ENCODE measurements at regions not wholly inside any gene's neighbourhood (a gene's known extent, or its start where the extent isn't known, plus 50 kb on each side); places are given as distances from the start of the nearest gene placed in this dataset.

- Histone ChIP-seq H2AK5ac (ENCODE audit: low read depth, low read length) (no peak overlapping the region), H3K9me3 (ENCODE audit: insufficient read depth in 2 of 2, low read depth in 1 of 2, low read length in 1 of 2) (peaks cover 0 to 4% of the 10 kb centered on the region in 2 experiments; a peak in 1 of 4 replicates), H2BK12ac (ENCODE audit: low read depth, low read length) (no peak overlapping the region), H3K27ac (ENCODE audit: low read depth, low read length) (no peak overlapping the region), H3K23me2 (ENCODE audit: low read depth, low read length) (no peaks in the 10 kb centered on the region), H4K5ac (ENCODE audit: insufficient read length, low read depth, low read length) (no peak overlapping the region), H2BK120ac (replicated peaks; ENCODE audit: low read depth, low read length) (no peak overlapping the region), H3K27me3 (replicated peaks in 1 of 4; ENCODE audit: control insufficient read depth in 3 of 4, extremely low read depth in 1 of 4, insufficient read depth in 3 of 4, low read length in 3 of 4) (no peaks in the 10 kb centered on the region), H3K4ac (replicated peaks; ENCODE audit: insufficient read length, low read depth, low read length) (no peak overlapping the region), H3K14ac (ENCODE audit: insufficient read length) (no peak overlapping the region), H4K8ac (ENCODE audit: extremely low read depth, insufficient read depth, low read length) (0 out of 2 replicates have a peak overlapping the region, but pooled peaks have one; percentile 68), H3K9ac (replicated peaks in 1 of 4; ENCODE audit: extremely low read depth in 1 of 4, low read depth in 3 of 4, low read length in 3 of 4) (no peak overlapping the region), H2BK20ac (ENCODE audit: low read length) (no peak overlapping the region), H3K79me1 (ENCODE audit: low read depth, low read length) (no peaks in the 10 kb centered on the region), H2BK15ac (ENCODE audit: low read length) (no peak overlapping the region), H3K18ac (ENCODE audit: extremely low read depth, low read length) (no peak overlapping the region), H3K4me3 (ENCODE audit: extremely low read depth in 1 of 4, insufficient read depth in 2 of 4, low read depth in 3 of 4, low read length in 4 of 4) (no peak overlapping the region), H4K20me1 (replicated peaks in 1 of 2; ENCODE audit: control insufficient read depth in 1 of 2, insufficient read depth in 2 of 2, low read length in 2 of 2) (no peaks in the 10 kb centered on the region), H3K4me2 (ENCODE audit: insufficient read depth in 1 of 2, low read depth in 2 of 2, low read length in 2 of 2) (no peak overlapping the region), H3K56ac (replicated peaks; ENCODE audit: insufficient read length, low read depth, low read length) (no peak overlapping the region), H3K79me2 (ENCODE audit: control insufficient read depth in 1 of 2, insufficient read depth in 2 of 2, low read length in 2 of 2) (no peaks in the 10 kb centered on the region), H4K91ac (replicated peaks; ENCODE audit: insufficient read length, low read length) (no peak overlapping the region), H2BK5ac (ENCODE audit: low read depth, low read length) (no peak overlapping the region), H3K36me3 (ENCODE audit: control insufficient read depth in 2 of 4, insufficient read depth in 4 of 4, low read length in 3 of 4) (no peaks in the 10 kb centered on the region), H3K4me1 (replicated peaks in 1 of 4; ENCODE audit: control insufficient read depth in 3 of 4, insufficient read depth in 4 of 4, low read length in 3 of 4) (no peaks in the 10 kb centered on the region), H2AFZ (ENCODE audit: low read length) (no peak overlapping the region), H3K23ac (ENCODE audit: insufficient read length) (no peak overlapping the region)
- WGBS, 2 experiments (ENCODE audit: extremely low coverage in 1 of 2, insufficient coverage in 1 of 2, insufficient read length in 1 of 2, insufficient replicate concordance in 2 of 2, low coverage in 1 of 2, low lambda C conversion rate in 2 of 2, missing lambda C conversion rate in 1 of 2) = 92% methylated on average over 4 of the region's 6 CpGs; no CpG with 5 or more reads in 1 of the 2 experiments
- DNase-seq (ENCODE audit: low read depth in 1 of 2, low spot score in 2 of 2) (no peak), FAIRE-seq (no peak)
- TF ChIP-seq ZNF274 (IDR thresholded peaks at IDR 0.05; ENCODE audit: borderline replicate concordance, extremely low read depth, low read length) (no peak), YY1 (IDR thresholded peaks at IDR 0.05; ENCODE audit: low read depth, low read length) (no peak), ASH2L (IDR thresholded peaks at IDR 0.05; ENCODE audit: low read length) (no peak), RBBP5 (IDR thresholded peaks at IDR 0.05; ENCODE audit: borderline replicate concordance, low read depth, low read length) (no peak), TEAD4 (IDR thresholded peaks at IDR 0.05; ENCODE audit: low read depth, low read length) (no peak), CTBP2 (IDR thresholded peaks at IDR 0.05; ENCODE audit: borderline replicate concordance, insufficient read depth, insufficient read length, low read length) (no peak), POU5F1 (IDR thresholded peaks at IDR 0.05; ENCODE audit: low read depth, low read length) (no peak), JUND (IDR thresholded peaks at IDR 0.05; ENCODE audit: low read length) (no peak)
- ChIA-PET CTCF (ENCODE audit: partially characterized antibody) (interaction anchor here (0.6 to 2.5 kb wide), 6 partner anchors 11 to 236 kb away, joined by 3 to 22 read pairs (median 3); no protein-coding TSS in a partner anchor), POLR2A (ENCODE audit: partially characterized antibody) (no interaction called here)
Observed at GRCh38 chr6:76166297-76166696, 93.8 kb upstream of the IMPG1 start.
